Sciatic nerve (tissue), 2 donors: ENCODE measurements at regions not wholly inside any gene's neighbourhood (a gene's known extent, or its start where the extent isn't known, plus 50 kb on each side); places are given as distances from the start of the nearest gene placed in this dataset.
"Not testable (repeated sequence)": the region's sequence is repeated elsewhere in the genome, so short reads cannot be mapped to it uniquely, and the experiment has no call there.

Experiments used
- ATAC-seq: fragments of 200-7000 bp; cut with Tn5 transposase; one replicate; pipeline ENCODE4 v1.9.1; 2020; ENCODE audit warnings: mild to moderate bottlenecking, moderate library complexity
- DNase-seq: peaks from one replicate; pipeline ENCODE4 v3.0.0-alpha.2; 2020; ENCODE audit warnings: low spot score
- intact Hi-C: fragments of 100-400 bp; cut with DNase I; formaldehyde crosslinking; loops from one replicate; pipeline ENCODE4 v1.14.2; 2022
- donor health status: DM: no; HTN: no; CAD: no.
- donor health status: DM: no; HTN: no; CAD: no.

- ATAC-seq (no peak), DNase-seq (no peak)
- intact Hi-C loops: no loop called here
Observed at GRCh38 chr6:80535914-80536565, 429.6 kb downstream of the BCKDHB start.

- intact Hi-C loops: no loop called here
- DNase-seq: no peak
- ATAC-seq: no peak
Observed at GRCh38 chr6:80531681-80532619, 425.5 kb downstream of the BCKDHB start.

DNA sequence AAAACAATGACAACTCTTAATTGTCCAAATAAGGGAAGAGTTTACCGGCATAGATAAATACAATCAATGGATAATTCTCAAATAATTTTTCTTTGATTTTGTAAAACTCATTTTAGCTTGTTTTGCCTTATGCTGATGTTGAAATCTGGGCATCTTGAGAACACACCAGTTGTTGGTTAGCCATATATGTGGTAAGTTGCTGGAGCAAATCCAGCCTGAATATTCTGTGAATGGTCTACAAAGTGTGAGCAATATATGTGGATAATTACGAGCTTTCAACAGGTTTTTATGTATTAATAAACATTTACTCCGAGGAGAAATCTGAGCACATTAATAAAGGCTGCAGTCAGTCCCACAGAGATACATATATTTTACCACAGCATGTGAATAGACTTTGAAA is 423.6 kb downstream of the BCKDHB start:
- DNase-seq (no peak), ATAC-seq (no peak)
- intact Hi-C loops: no loop called here

GRCh38 chr6:80528115-80528514 is 421.6 kb downstream of the BCKDHB start:
- DNase-seq: no peak
- peak; percentile 44 for ATAC-seq
- intact Hi-C loops: no loop called here

DNA sequence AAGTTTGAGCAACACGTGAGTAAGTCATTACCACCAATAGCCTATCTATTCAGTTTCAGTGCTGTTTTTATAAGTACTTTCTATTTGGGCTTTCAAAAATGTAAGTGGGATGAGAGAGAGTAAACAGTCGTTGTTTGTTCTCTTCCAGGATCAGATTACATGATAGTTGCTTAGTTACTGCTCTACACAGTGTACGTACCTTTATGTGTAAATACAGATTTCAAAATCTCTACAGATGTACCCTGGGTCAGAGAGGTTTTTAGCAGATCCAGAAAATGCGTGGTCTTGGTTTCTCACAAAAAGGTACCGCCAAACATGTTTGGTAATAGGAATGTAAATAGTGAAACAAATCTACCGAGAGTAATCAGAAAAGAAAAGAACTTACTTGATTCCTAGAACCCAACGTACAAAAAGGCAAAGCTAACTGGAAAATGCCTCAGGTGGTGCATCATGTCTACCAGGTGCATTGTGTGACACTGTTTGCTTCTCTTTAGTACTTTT is 421.1 kb downstream of the BCKDHB start:
- DNase-seq (no peak), ATAC-seq (peak; percentile 67)
- intact Hi-C loops: no loop called here

DNA sequence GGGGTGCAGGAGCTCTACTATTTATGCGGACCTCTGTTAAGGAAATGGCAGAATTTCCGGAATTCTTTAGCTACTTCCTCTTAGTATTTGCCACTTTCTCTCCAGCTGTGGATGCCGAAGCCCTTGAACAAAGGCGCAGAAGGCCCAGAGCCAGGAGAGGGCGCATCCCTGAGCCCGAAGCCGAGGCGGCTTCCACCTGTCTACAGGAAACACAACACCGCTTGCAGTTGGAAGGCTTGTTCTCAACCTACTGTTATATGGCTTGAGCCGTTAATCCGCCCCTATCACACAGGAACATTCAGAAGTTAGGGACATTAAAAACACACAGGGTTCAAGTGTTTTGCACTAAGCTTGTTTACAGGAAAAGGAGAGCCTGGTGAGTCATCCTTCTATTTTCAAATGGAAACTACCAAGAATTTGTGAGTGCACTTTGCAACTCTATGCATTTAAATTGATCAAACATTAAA is 417.1 kb downstream of the BCKDHB start:
- no peak for ATAC-seq
- intact Hi-C loops: no loop called here
- DNase-seq: no peak

GRCh38 chr6:80523010-80523409 is 416.5 kb downstream of the BCKDHB start:
- ATAC-seq: no peak
- intact Hi-C loops: no loop called here
- DNase-seq: no peak

- no peak for DNase-seq
- peak; percentile 30 for ATAC-seq
- intact Hi-C loops: no loop called here
Observed at GRCh38 chr6:80522576-80522975, 416.1 kb downstream of the BCKDHB start.

- intact Hi-C loops: no loop called here
- ATAC-seq: no peak
- no peak for DNase-seq
Observed at GRCh38 chr6:80519811-80520594, 413.5 kb downstream of the BCKDHB start.

- no peak for ATAC-seq
- intact Hi-C loops: no loop called here
Observed at GRCh38 chr6:80517525-80517924, 411.1 kb downstream of the BCKDHB start.

GRCh38 chr6:80510521-80510920 is 404.1 kb downstream of the BCKDHB start:
- DNase-seq, intact Hi-C loops, ATAC-seq: not testable (repeated sequence)

More at GRCh38 chr6:80517525-80517924, 411.1 kb downstream of the BCKDHB start:
- DNase-seq: no peak

DNA sequence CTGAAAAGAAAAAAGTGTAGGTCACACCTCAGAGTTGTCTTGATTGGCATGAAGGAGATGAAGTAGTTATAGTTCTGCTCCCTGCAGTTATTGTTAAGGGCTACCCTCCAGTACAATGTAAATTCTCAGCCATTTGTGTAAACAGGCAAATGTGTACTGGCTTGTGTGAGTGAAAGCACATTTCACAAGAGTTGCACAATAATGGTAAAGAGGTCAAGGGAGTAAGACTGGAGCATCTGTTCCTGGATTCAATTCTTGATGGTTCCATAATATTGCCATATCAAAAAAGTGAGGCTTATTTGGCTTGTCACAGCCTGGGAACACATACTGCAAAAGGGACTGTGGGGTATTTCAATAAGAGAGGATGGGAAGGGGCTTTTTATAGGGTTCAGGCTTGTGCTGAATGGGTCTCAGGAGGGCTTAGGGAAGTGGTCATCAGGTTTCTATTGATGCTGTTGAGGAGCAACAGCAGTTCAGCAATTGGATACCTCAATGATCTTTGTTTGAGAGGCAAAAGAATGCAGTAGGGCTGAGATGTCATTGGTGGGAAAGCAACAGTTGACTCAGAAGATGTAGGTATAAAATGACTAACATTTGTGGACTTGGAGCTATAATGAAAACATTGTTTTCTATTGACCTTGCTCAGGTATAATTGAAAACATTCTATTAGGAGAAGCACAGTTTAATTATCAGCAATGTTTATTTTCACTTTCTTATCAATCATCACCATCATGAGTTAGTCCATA is 402.6 kb downstream of the BCKDHB start:
- no peak for DNase-seq
- intact Hi-C loops: no loop called here
- no peak for ATAC-seq

DNA sequence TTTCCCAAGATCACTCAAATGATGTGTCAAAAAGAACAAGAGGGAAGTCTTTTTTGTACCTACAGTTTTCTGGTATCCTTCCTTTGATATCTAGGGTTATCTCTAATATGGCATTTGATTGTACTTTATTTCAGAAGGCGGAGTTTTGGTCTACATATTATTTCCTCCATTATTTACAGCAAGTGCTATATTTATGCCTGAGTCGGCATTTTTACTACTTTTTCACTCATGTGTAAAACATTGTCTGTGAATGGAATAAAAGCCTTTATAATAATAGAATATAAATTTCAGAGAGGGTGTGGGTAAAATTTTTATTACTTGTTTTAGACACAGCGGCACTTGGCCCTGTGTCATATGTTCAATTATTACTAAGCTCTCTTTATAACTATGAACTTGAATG is 398.4 kb downstream of the BCKDHB start:
- DNase-seq: no peak
- no peak for ATAC-seq
- intact Hi-C loops: no loop called here

GRCh38 chr6:80503660-80504059 is 397.2 kb downstream of the BCKDHB start:
- DNase-seq: no peak
- no peak for ATAC-seq
- intact Hi-C loops: no loop called here

GRCh38 chr6:80502871-80503270 is 396.4 kb downstream of the BCKDHB start:
- ATAC-seq (no peak), DNase-seq (no peak)
- intact Hi-C loops: no loop called here

GRCh38 chr6:80501636-80502035 is 395.2 kb downstream of the BCKDHB start:
- ATAC-seq (no peak), DNase-seq (no peak)
- intact Hi-C loops: no loop called here

DNA sequence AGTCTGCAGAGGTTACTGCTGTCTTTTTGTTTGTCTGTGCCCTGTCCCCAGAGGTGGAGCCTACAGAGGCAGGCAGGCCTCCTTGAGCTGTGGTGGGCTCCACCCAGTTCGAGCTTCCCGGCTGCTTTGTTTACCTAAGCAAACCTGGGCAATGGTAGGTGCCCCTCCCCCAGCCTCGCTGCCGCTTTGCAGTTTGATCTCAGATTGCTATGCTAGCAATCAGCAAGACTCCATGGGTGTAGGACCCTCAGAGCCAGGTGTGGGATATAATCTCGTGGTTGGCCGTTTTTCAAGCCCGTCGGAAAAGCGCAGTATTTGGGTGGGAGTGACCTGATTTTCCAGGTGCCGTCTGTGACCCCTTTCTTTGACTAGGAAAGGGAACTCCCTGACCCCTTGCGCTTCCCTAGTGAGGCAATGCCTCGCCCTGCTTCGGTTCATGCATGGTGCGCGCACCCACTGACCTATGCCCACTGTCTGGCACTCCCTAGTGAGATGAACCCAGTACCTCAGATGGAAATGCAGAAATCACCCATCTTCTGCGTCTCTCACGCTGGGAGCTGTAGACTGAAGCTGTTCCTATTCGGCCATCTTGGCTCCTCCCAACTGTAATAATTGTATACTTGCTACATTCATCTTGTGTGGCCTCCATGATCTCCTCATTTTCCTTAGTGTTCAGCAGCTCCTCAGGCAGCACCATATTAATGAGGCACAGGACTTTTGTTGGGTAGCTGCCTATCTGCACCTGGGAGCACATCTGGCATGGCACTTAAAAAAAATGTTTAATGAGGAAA is 391.4 kb downstream of the BCKDHB start:
- intact Hi-C loops, ATAC-seq, DNase-seq: not testable (repeated sequence)
